HepG2 (cell line): ENCODE measurements at regions not wholly inside any gene's neighbourhood (a gene's known extent, or its start where the extent isn't known, plus 50 kb on each side); places are given as distances from the start of the nearest gene placed in this dataset.

ENCODE experiments used
- CEBPB ChIP-seq: IDR thresholded peaks from 2 replicates; pipeline ENCODE4 v1.6.1; 2011; ENCODE audit warnings: low read depth, low read length, improper control_type of control experiment, borderline replicate concordance
- GABPA ChIP-seq, 2 experiments: IDR thresholded peaks; 2 replicates each; pipeline ENCODE4 v1.6.1; 2011 to 2016; ENCODE audit warnings: low read depth in 2 of 2, low read length in 1 of 2, missing biosample characterization in 1 of 2, missing genetic modification characterization in 1 of 2
- GFI1 ChIP-seq: sonication (generic); formaldehyde crosslinking; IDR thresholded peaks from 2 replicates; pipeline ENCODE4 v1.5.0; 2020; ENCODE audit warnings: missing genetic modification reagents, mild to moderate bottlenecking, borderline replicate concordance
- MEIS2 ChIP-seq: sonication (generic); formaldehyde crosslinking; IDR thresholded peaks from 2 replicates; pipeline ENCODE4 v1.9.0; 2021; ENCODE audit warnings: mild to moderate bottlenecking, missing genetic modification reagents
- NCOR1 ChIP-seq: fragments of 200-600 bp; sonication (generic); IDR thresholded peaks from 2 replicates; pipeline ENCODE4 v1.7.0; 2017; ENCODE audit warnings: antibody characterized with exemption, low read length, borderline replicate concordance
- PPARG ChIP-seq: conservative IDR thresholded peaks from 2 replicates; pipeline ENCODE4 v1.6.1; 2016; ENCODE audit warnings: missing biosample characterization, missing genetic modification reagents
- RERE ChIP-seq: IDR thresholded peaks from 2 replicates; pipeline ENCODE4 v1.6.1; 2016; ENCODE audit warnings: low read depth, missing genetic modification reagents, missing compliant biosample characterization
- SCMH1 ChIP-seq: sonication (generic); formaldehyde crosslinking; IDR thresholded peaks from 2 replicates; pipeline ENCODE4 v1.9.0; 2021; ENCODE audit warnings: missing genetic modification reagents, mild to moderate bottlenecking, borderline replicate concordance
- SIX1 ChIP-seq: sonication (generic); formaldehyde crosslinking; IDR thresholded peaks from 2 replicates; pipeline ENCODE4 v1.4.0; 2020; ENCODE audit warnings: missing genetic modification reagents, borderline replicate concordance
- SKI ChIP-seq: fragments of 450-650 bp; IDR thresholded peaks from one replicate; pipeline ENCODE4 v1.6.1; 2018; ENCODE audit warnings: mild to moderate bottlenecking; ENCODE audit not compliant: partially characterized antibody
- TBP ChIP-seq: sonication (generic); formaldehyde crosslinking; IDR thresholded peaks from 2 replicates; pipeline ENCODE4 v1.5.0; 2020; ENCODE audit warnings: missing genetic modification reagents
- TRIM22 ChIP-seq: fragments of 450-650 bp; IDR thresholded peaks from 2 replicates; pipeline ENCODE4 v1.6.1; 2017
- U2AF2 ChIP-seq: fragments of 200-400 bp; formaldehyde crosslinking; IDR thresholded peaks from 2 replicates; pipeline ENCODE4 v1.6.1; 2017; ENCODE audit warnings: low read depth, mild to moderate bottlenecking, low read length
- ZBTB42 ChIP-seq: sonication (generic); formaldehyde crosslinking; IDR thresholded peaks from 2 replicates; pipeline ENCODE4 v1.5.0; 2020; ENCODE audit warnings: mild to moderate bottlenecking, missing genetic modification reagents
- ZFP36 ChIP-seq: fragments of 150-350 bp; IDR thresholded peaks from 2 replicates; pipeline ENCODE4 v1.6.1; 2018; ENCODE audit warnings: borderline replicate concordance, low read length, low read depth; ENCODE audit not compliant: partially characterized antibody
- ZNF138 ChIP-seq: sonication (generic); formaldehyde crosslinking; IDR thresholded peaks from 2 replicates; pipeline ENCODE4 v1.5.0; 2020; ENCODE audit warnings: mild to moderate bottlenecking, low read depth, missing genetic modification reagents
- ZNF20 ChIP-seq: sonication (generic); formaldehyde crosslinking; IDR thresholded peaks from 2 replicates; pipeline ENCODE4 v1.4.0; 2020; ENCODE audit warnings: mild to moderate bottlenecking, moderate library complexity, missing genetic modification reagents
- ZNF34 ChIP-seq: sonication (generic); formaldehyde crosslinking; IDR thresholded peaks from 2 replicates; pipeline ENCODE4 v1.4.0; 2020; ENCODE audit warnings: mild to moderate bottlenecking, missing genetic modification reagents, borderline replicate concordance
- ZNF451 ChIP-seq: sonication (generic); formaldehyde crosslinking; IDR thresholded peaks from 2 replicates; pipeline ENCODE4 v1.5.0; 2020; ENCODE audit warnings: mild to moderate bottlenecking, missing genetic modification reagents
- ZNF724P ChIP-seq: sonication (generic); formaldehyde crosslinking; IDR thresholded peaks from 2 replicates; pipeline ENCODE4 v1.8.0; 2022; ENCODE audit warnings: missing genetic modification reagents, borderline replicate concordance
- ZNF790 ChIP-seq: sonication (generic); formaldehyde crosslinking; IDR thresholded peaks from 2 replicates; pipeline ENCODE4 v1.8.0; 2022; ENCODE audit warnings: missing genetic modification reagents, mild to moderate bottlenecking, borderline replicate concordance
- ZSCAN31 ChIP-seq: sonication (generic); formaldehyde crosslinking; IDR thresholded peaks from 2 replicates; pipeline ENCODE4 v1.5.0; 2020; ENCODE audit warnings: low read depth, mild to moderate bottlenecking, missing genetic modification reagents
- TF ChIP-seq, protein P1 (sequence below): sonication (generic); formaldehyde crosslinking; IDR thresholded peaks from 2 replicates; pipeline ENCODE4 v1.8.1; 2023; ENCODE audit warnings: missing genetic modification reagents, inconsistent platforms, borderline replicate concordance

GRCh38 chr15:66851311-66852063 lies 149.5 kb downstream of the SMAD6 start (continued):
- TF ChIP-seq ZBTB42 (CRISPR knock-in tag) (no peak), SIX1 (no peak), U2AF2 (no peak), ZSCAN31 (CRISPR knock-in tag) (no peak), ZNF138 (CRISPR knock-in tag) (no peak), ZNF20 (CRISPR knock-in tag) (no peak), SKI (no peak), NCOR1 (no peak), ZNF790 (CRISPR knock-in tag) (no peak), GABPA (IDR thresholded peaks at IDR 0.05; ENCODE audit: low read depth, low read length) (no peak), GABPA (CRISPR knock-in tag; IDR thresholded peaks at IDR 0.05; ENCODE audit: low read depth) (no peak), CEBPB (no peak), TBP (CRISPR knock-in tag) (no peak), PPARG (no peak), SCMH1 (CRISPR knock-in tag) (no peak), ZFP36 (no peak), MEIS2 (no peak), GFI1 (CRISPR knock-in tag) (no peak), TRIM22 (no peak), ZNF34 (no peak), ZNF724P (CRISPR knock-in tag) (no peak), RERE (CRISPR knock-in tag) (no peak), ZNF451 (CRISPR knock-in tag) (no peak)
- TF ChIP-seq, protein P1, sequence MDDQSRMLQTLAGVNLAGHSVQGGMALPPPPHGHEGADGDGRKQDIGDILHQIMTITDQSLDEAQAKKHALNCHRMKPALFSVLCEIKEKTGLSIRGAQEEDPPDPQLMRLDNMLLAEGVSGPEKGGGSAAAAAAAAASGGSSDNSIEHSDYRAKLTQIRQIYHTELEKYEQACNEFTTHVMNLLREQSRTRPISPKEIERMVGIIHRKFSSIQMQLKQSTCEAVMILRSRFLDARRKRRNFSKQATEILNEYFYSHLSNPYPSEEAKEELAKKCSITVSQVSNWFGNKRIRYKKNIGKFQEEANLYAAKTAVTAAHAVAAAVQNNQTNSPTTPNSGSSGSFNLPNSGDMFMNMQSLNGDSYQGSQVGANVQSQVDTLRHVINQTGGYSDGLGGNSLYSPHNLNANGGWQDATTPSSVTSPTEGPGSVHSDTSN, result no peak
